SK-N-SH treated with all-trans-retinoic acid at 6 μM for 48 hours (cell line): ENCODE measurements at regions not wholly inside any gene's neighbourhood (a gene's known extent, or its start where the extent isn't known, plus 50 kb on each side); places are given as distances from the start of the nearest gene placed in this dataset.

Source experiments
- ATAC-seq: fragments of 200-7000 bp; cut with Tn5 transposase; 3 replicates; pipeline ENCODE4 v1.9.1; 2020; ENCODE audit warnings: mild to moderate bottlenecking, moderate library complexity
- ARNTL ChIP-seq: fragments of 450-650 bp; formaldehyde crosslinking; IDR thresholded peaks from 2 replicates; pipeline ENCODE4 v1.5.0; 2020; ENCODE audit warnings: low read depth, mild to moderate bottlenecking, moderate library complexity, borderline replicate concordance
- BACH2 ChIP-seq: fragments of 250-450 bp; sonication (Bioruptor Pico); IDR thresholded peaks from 2 replicates; pipeline ENCODE4 v1.9.0; 2021; ENCODE audit warnings: mild to moderate bottlenecking, borderline replicate concordance
- ESRRG ChIP-seq: fragments of 250-450 bp; sonication (Bioruptor Pico); IDR thresholded peaks from 2 replicates; pipeline ENCODE4 v1.6.1; 2021; ENCODE audit warnings: mild to moderate bottlenecking
- GLIS3 ChIP-seq: fragments of 250-450 bp; sonication (Bioruptor Pico); IDR thresholded peaks from 2 replicates; pipeline ENCODE4 v1.5.0; 2020; ENCODE audit warnings: mild to moderate bottlenecking, moderate library complexity
- ISL1 ChIP-seq: fragments of 250-450 bp; sonication (Bioruptor Pico); IDR thresholded peaks from 2 replicates; pipeline ENCODE4 v2.1.2; 2022; ENCODE audit warnings: mild to moderate bottlenecking, moderate library complexity
- PPARA ChIP-seq: fragments of 250-450 bp; sonication (Bioruptor Pico); IDR thresholded peaks from 2 replicates; pipeline ENCODE4 v1.5.0; 2020; ENCODE audit warnings: mild to moderate bottlenecking, borderline replicate concordance
- RARB ChIP-seq: fragments of 250-450 bp; sonication (Bioruptor Pico); IDR thresholded peaks from 2 replicates; pipeline ENCODE4 v1.8.0; 2021; ENCODE audit warnings: mild to moderate bottlenecking, moderate library complexity
- SNAI2 ChIP-seq: fragments of 250-450 bp; sonication (Bioruptor Pico); IDR thresholded peaks from 2 replicates; pipeline ENCODE4 v1.5.0; 2020; ENCODE audit warnings: mild to moderate bottlenecking, moderate library complexity
- TCF4 ChIP-seq: fragments of 250-450 bp; sonication (Bioruptor Pico); IDR thresholded peaks from 2 replicates; pipeline ENCODE4 v1.8.0; 2021; ENCODE audit warnings: mild to moderate bottlenecking, moderate library complexity, borderline replicate concordance
- TOX ChIP-seq: fragments of 250-450 bp; sonication (Bioruptor Pico); IDR thresholded peaks from 2 replicates; pipeline ENCODE4 v1.8.0; 2021; ENCODE audit warnings: mild to moderate bottlenecking, moderate library complexity, borderline replicate concordance
- ZC3H10 ChIP-seq: fragments of 250-450 bp; sonication (Bioruptor Pico); IDR thresholded peaks from 2 replicates; pipeline ENCODE4 v1.5.1; 2021; ENCODE audit warnings: mild to moderate bottlenecking, moderate library complexity
- ZFP3 ChIP-seq: fragments of 250-450 bp; sonication (Bioruptor Pico); IDR thresholded peaks from 2 replicates; pipeline ENCODE4 v1.5.0; 2020; ENCODE audit warnings: mild to moderate bottlenecking, moderate library complexity
- ZFP30 ChIP-seq: fragments of 450-650 bp; formaldehyde crosslinking; IDR thresholded peaks from 2 replicates; pipeline ENCODE4 v1.5.0; 2022; ENCODE audit warnings: mild to moderate bottlenecking, moderate library complexity
- ZNF565 ChIP-seq: fragments of 450-650 bp; formaldehyde crosslinking; conservative IDR thresholded peaks from 2 replicates; pipeline ENCODE4 v1.5.0; 2020; ENCODE audit warnings: low read depth, mild to moderate bottlenecking, moderate library complexity
- ZNF70 ChIP-seq: fragments of 450-650 bp; formaldehyde crosslinking; IDR thresholded peaks from 2 replicates; pipeline ENCODE4 v1.5.0; 2020; ENCODE audit warnings: mild to moderate bottlenecking, moderate library complexity
- ZNF8 ChIP-seq: fragments of 450-650 bp; formaldehyde crosslinking; IDR thresholded peaks from 2 replicates; pipeline ENCODE4 v1.5.0; 2020; ENCODE audit warnings: mild to moderate bottlenecking, moderate library complexity
- TF ChIP-seq, protein P1 (sequence below): fragments of 250-450 bp; sonication (Bioruptor Pico); IDR thresholded peaks from 2 replicates; pipeline ENCODE4 v1.8.0; 2021; ENCODE audit warnings: low read depth, mild to moderate bottlenecking, moderate library complexity, borderline replicate concordance
- TF ChIP-seq, protein P2 (sequence below): fragments of 250-450 bp; sonication (Bioruptor Pico); IDR thresholded peaks from 2 replicates; pipeline ENCODE4 v1.5.1; 2021; ENCODE audit warnings: mild to moderate bottlenecking, moderate library complexity
- TF ChIP-seq, protein P3 (sequence below): fragments of 250-450 bp; sonication (Bioruptor Pico); IDR thresholded peaks from 2 replicates; pipeline ENCODE4 v1.5.1; 2020; ENCODE audit warnings: low read depth, mild to moderate bottlenecking, moderate library complexity
- TF ChIP-seq, protein P4 (sequence below): fragments of 250-450 bp; sonication (Bioruptor Pico); IDR thresholded peaks from 2 replicates; pipeline ENCODE4 v1.5.0; 2020; ENCODE audit warnings: mild to moderate bottlenecking, moderate library complexity

DNA sequence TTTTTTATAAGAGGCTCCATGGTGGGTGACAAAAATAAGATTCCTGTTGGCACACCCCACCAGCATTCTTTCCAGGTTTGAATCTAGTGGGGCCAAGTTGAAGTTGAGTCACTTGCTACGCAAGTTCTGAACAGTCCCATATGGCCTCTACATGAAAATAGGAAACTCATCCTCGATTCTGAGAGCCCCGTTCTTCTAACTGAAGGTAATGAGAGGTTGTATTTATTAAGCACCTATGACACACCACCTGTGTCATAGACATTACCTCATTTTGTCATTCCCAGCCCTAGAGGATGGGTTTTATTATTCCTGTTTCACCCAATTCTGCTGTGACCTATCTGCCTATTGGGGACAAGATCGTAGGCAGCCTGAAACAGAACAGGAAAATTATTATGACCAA is 131.7 kb downstream of the ACTL7B start:
- ATAC-seq: no peak
- TF ChIP-seq ISL1 (CRISPR knock-in tag) (no peak), RARB (CRISPR knock-in tag) (no peak), ZNF70 (no peak), ARNTL (CRISPR knock-in tag) (no peak), TCF4 (CRISPR knock-in tag) (no peak)

DNA sequence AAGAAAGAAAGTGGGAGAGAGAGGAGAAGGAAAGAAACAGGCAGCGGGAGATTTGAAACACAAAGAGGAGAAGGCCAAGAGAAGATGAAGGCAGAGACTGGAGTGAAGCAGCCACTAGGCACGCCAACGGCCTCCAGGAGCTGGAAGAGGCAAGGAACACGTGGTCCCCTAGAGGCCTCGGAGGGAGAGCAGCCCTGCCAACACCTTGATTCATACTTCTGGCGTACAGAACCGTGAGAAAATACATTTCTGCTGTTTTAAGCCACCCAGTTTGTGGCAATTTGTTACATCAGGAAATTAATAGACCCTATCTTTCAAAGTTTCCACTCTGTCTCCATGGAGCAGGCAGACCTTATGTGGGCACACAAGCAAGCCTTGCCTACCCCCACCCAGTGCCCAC is 133.4 kb downstream of the ACTL7B start:
- TF ChIP-seq RARB (CRISPR knock-in tag) (no peak), SNAI2 (CRISPR knock-in tag) (no peak), ARNTL (CRISPR knock-in tag) (no peak), ZNF8 (no peak), ZFP30 (CRISPR knock-in tag) (no peak), ZNF565 (CRISPR knock-in tag) (no peak), ZNF70 (no peak), BACH2 (CRISPR knock-in tag) (no peak), TOX (CRISPR knock-in tag) (no peak), TCF4 (CRISPR knock-in tag) (no peak)
- TF ChIP-seq, protein P1, sequence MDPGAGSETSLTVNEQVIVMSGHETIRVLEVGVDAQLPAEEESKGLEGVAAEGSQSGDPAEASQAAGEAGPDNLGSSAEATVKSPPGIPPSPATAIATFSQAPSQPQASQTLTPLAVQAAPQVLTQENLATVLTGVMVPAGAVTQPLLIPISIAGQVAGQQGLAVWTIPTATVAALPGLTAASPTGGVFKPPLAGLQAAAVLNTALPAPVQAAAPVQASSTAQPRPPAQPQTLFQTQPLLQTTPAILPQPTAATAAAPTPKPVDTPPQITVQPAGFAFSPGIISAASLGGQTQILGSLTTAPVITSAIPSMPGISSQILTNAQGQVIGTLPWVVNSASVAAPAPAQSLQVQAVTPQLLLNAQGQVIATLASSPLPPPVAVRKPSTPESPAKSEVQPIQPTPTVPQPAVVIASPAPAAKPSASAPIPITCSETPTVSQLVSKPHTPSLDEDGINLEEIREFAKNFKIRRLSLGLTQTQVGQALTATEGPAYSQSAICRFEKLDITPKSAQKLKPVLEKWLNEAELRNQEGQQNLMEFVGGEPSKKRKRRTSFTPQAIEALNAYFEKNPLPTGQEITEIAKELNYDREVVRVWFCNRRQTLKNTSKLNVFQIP (CRISPR knock-in tag): no peak
- TF ChIP-seq, protein P2, sequence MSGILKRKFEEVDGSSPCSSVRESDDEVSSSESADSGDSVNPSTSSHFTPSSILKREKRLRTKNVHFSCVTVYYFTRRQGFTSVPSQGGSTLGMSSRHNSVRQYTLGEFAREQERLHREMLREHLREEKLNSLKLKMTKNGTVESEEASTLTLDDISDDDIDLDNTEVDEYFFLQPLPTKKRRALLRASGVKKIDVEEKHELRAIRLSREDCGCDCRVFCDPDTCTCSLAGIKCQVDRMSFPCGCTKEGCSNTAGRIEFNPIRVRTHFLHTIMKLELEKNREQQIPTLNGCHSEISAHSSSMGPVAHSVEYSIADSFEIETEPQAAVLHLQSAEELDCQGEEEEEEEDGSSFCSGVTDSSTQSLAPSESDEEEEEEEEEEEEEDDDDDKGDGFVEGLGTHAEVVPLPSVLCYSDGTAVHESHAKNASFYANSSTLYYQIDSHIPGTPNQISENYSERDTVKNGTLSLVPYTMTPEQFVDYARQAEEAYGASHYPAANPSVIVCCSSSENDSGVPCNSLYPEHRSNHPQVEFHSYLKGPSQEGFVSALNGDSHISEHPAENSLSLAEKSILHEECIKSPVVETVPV (CRISPR knock-in tag): no peak
- TF ChIP-seq, protein P3, sequence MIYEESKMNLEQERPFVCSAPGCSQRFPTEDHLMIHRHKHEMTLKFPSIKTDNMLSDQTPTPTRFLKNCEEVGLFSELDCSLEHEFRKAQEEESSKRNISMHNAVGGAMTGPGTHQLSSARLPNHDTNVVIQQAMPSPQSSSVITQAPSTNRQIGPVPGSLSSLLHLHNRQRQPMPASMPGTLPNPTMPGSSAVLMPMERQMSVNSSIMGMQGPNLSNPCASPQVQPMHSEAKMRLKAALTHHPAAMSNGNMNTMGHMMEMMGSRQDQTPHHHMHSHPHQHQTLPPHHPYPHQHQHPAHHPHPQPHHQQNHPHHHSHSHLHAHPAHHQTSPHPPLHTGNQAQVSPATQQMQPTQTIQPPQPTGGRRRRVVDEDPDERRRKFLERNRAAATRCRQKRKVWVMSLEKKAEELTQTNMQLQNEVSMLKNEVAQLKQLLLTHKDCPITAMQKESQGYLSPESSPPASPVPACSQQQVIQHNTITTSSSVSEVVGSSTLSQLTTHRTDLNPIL (CRISPR knock-in tag): no peak
- TF ChIP-seq, all 23 proteins: peak for 0
- no peak for ATAC-seq

DNA sequence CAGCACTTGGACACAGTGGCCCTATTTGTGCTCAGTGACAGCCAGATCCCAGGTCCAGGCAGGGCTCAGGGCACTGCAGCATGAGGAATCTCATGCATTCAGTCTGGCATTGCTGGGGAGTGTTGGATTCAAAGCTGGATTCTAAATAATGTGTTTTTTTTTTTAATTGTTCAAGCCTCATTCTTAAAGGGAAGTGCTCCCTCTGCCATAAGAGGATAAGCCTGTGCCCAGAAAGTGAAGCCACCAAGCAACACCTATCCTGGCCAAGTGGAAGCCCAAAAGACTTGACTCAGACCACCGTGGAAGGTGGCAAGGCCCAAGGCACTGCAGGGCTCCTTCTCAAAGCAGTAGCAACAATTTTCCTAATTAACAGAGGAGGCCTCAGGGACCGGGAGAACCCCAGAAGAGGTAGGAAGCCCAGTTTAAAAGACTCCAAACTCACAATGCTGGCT is 135.6 kb downstream of the ACTL7B start:
- no peak for ATAC-seq
- no peak for TF ChIP-seq ZNF70
- TF ChIP-seq, protein P1 (CRISPR knock-in tag): no peak
- no peak for TF ChIP-seq TOX (CRISPR knock-in tag)
- no peak for TF ChIP-seq BACH2 (CRISPR knock-in tag)
- TF ChIP-seq TCF4 (CRISPR knock-in tag): no peak
- no peak for TF ChIP-seq ZC3H10
- TF ChIP-seq, all 23 proteins: peak for 0

DNA sequence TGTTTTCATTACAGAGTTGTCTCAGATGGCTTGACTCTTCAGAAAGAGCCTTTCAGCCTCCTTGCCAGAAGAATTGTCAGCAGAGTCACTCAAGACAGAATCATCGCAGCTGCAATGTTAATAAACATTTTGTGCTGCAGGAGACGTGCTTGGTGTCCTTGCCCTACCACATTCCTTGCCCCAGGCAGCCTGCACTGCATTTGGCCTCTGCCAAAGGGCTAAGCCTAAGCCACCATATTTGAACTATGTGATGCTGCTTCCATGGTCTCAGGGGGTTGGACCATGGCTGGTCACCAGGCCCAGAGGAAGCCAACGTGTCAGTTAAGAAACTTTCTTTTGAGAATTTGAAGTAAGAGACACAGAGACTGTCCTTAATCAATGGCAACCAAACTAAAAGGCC is 145.4 kb downstream of the ACTL7B start:
- TF ChIP-seq, protein P1 (CRISPR knock-in tag): no peak
- TF ChIP-seq ZNF70: no peak
- no peak for TF ChIP-seq GLIS3 (CRISPR knock-in tag)
- no peak for TF ChIP-seq ISL1 (CRISPR knock-in tag)
- TF ChIP-seq ZFP3: no peak
- TF ChIP-seq PPARA (CRISPR knock-in tag): no peak
- no peak for TF ChIP-seq ESRRG (CRISPR knock-in tag)
- no peak for TF ChIP-seq ARNTL (CRISPR knock-in tag)
- no peak for TF ChIP-seq TCF4 (CRISPR knock-in tag)
- TF ChIP-seq RARB (CRISPR knock-in tag): no peak
- TF ChIP-seq, protein P4, sequence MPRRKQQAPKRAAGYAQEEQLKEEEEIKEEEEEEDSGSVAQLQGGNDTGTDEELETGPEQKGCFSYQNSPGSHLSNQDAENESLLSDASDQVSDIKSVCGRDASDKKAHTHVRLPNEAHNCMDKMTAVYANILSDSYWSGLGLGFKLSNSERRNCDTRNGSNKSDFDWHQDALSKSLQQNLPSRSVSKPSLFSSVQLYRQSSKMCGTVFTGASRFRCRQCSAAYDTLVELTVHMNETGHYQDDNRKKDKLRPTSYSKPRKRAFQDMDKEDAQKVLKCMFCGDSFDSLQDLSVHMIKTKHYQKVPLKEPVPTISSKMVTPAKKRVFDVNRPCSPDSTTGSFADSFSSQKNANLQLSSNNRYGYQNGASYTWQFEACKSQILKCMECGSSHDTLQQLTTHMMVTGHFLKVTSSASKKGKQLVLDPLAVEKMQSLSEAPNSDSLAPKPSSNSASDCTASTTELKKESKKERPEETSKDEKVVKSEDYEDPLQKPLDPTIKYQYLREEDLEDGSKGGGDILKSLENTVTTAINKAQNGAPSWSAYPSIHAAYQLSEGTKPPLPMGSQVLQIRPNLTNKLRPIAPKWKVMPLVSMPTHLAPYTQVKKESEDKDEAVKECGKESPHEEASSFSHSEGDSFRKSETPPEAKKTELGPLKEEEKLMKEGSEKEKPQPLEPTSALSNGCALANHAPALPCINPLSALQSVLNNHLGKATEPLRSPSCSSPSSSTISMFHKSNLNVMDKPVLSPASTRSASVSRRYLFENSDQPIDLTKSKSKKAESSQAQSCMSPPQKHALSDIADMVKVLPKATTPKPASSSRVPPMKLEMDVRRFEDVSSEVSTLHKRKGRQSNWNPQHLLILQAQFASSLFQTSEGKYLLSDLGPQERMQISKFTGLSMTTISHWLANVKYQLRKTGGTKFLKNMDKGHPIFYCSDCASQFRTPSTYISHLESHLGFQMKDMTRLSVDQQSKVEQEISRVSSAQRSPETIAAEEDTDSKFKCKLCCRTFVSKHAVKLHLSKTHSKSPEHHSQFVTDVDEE (CRISPR knock-in tag): no peak

More for the DNA sequence above, 145.4 kb downstream of the ACTL7B start:
- no peak for ATAC-seq
